WTC11 (cell line): ENCODE measurements at regions not wholly inside any gene's neighbourhood (a gene's known extent, or its start where the extent isn't known, plus 50 kb on each side); places are given as distances from the start of the nearest gene placed in this dataset.

Source experiments
- ATAC-seq: fragments of 200-7000 bp; cut with Tn5 transposase; 2 replicates; pipeline ENCODE4 v1.10.0; 2021; ENCODE audit warnings: mild to moderate bottlenecking, moderate library complexity
- CTCF ChIA-PET: fragments of 300-600 bp; sonication (Branson Sonifier 250); formaldehyde crosslinking; loops from one replicate; lab custom pipeline; 2021; ENCODE audit warnings: antibody characterized with exemption; lab: Charles Lee
- POLR2A ChIA-PET: fragments of 350-600 bp; sonication (Branson Sonifier 250); formaldehyde crosslinking; loops from one replicate; lab custom pipeline; 2021; ENCODE audit warnings: antibody characterized with exemption; lab: Charles Lee
- DNase-seq: peaks from one replicate; pipeline ENCODE4 v3.0.0; 2021; ENCODE audit warnings: low spot score
- H3K27ac Mint-ChIP-seq: 2 replicates; pipeline ENCODE4 v1.8.0; 2021; ENCODE audit warnings: mixed read lengths
- H3K27me3 Mint-ChIP-seq: 2 replicates; pipeline ENCODE4 v1.8.0; 2021; ENCODE audit warnings: low read depth, mild to moderate bottlenecking, moderate library complexity, mixed read lengths
- H3K36me3 Mint-ChIP-seq: 2 replicates; pipeline ENCODE4 v1.8.0; 2021; ENCODE audit warnings: mixed read lengths
- H3K4me1 Mint-ChIP-seq: 2 replicates; pipeline ENCODE4 v1.8.0; 2022; ENCODE audit warnings: mixed read lengths
- H3K4me3 Mint-ChIP-seq: 2 replicates; pipeline ENCODE4 v1.8.0; 2021; ENCODE audit warnings: mild to moderate bottlenecking, moderate library complexity, mixed read lengths
- H3K9me3 Mint-ChIP-seq: 2 replicates; pipeline ENCODE4 v1.8.0; 2021; ENCODE audit warnings: mixed read lengths
- AR ChIP-seq: fragments of 250-450 bp; sonication (Bioruptor Pico); IDR thresholded peaks from 2 replicates; pipeline ENCODE4 v1.9.0; 2021; ENCODE audit warnings: mild to moderate bottlenecking
- ATF2 ChIP-seq: sonication (generic); formaldehyde crosslinking; IDR thresholded peaks from 2 replicates; pipeline ENCODE4 v1.8.1; 2022; ENCODE audit warnings: low read depth, missing genetic modification reagents, borderline replicate concordance
- CDX4 ChIP-seq: fragments of 250-450 bp; sonication (Bioruptor Pico); IDR thresholded peaks from 2 replicates; pipeline ENCODE4 v1.9.0; 2021; ENCODE audit warnings: moderate library complexity, mild to moderate bottlenecking, inconsistent platforms, borderline replicate concordance
- HMGA2 ChIP-seq: fragments of 250-450 bp; sonication (Bioruptor Pico); IDR thresholded peaks from 2 replicates; pipeline ENCODE4 v1.4.0; 2021; ENCODE audit warnings: mild to moderate bottlenecking, moderate library complexity
- HMGXB4 ChIP-seq: sonication (generic); formaldehyde crosslinking; IDR thresholded peaks from 2 replicates; pipeline ENCODE4 v1.8.1; 2023; ENCODE audit warnings: mild to moderate bottlenecking, moderate library complexity, missing genetic modification reagents
- JUN ChIP-seq: sonication (generic); formaldehyde crosslinking; IDR thresholded peaks from 2 replicates; pipeline ENCODE4 v1.8.0; 2023; ENCODE audit warnings: mild to moderate bottlenecking, missing genetic modification reagents
- NFE2L1 ChIP-seq: sonication (generic); formaldehyde crosslinking; IDR thresholded peaks from 2 replicates; pipeline ENCODE4 v1.8.1; 2023; ENCODE audit warnings: missing genetic modification reagents
- NFYB ChIP-seq: sonication (generic); formaldehyde crosslinking; conservative IDR thresholded peaks from 2 replicates; pipeline ENCODE4 v1.8.0; 2022; ENCODE audit warnings: low read depth, missing genetic modification reagents
- NR3C1 ChIP-seq: sonication (generic); formaldehyde crosslinking; conservative IDR thresholded peaks from 2 replicates; pipeline ENCODE4 v1.8.1; 2023; ENCODE audit warnings: low read depth, mild to moderate bottlenecking, missing genetic modification reagents
- RELA ChIP-seq: sonication (generic); formaldehyde crosslinking; IDR thresholded peaks from 2 replicates; pipeline ENCODE4 v1.8.1; 2022; ENCODE audit warnings: missing genetic modification reagents, mild to moderate bottlenecking, borderline replicate concordance
- USF2 ChIP-seq: sonication (generic); formaldehyde crosslinking; IDR thresholded peaks from 2 replicates; pipeline ENCODE4 v1.8.1; 2023; ENCODE audit warnings: mild to moderate bottlenecking, missing genetic modification reagents, moderate library complexity
- ZMAT4 ChIP-seq: fragments of 250-450 bp; sonication (Bioruptor Pico); IDR thresholded peaks from 2 replicates; pipeline ENCODE4 v1.9.0; 2021; ENCODE audit warnings: mild to moderate bottlenecking
- ZNF138 ChIP-seq: sonication (generic); formaldehyde crosslinking; conservative IDR thresholded peaks from 2 replicates; pipeline ENCODE4 v1.8.1; 2022; ENCODE audit warnings: mild to moderate bottlenecking, moderate library complexity, missing genetic modification reagents
- ZNF219 ChIP-seq: sonication (generic); formaldehyde crosslinking; IDR thresholded peaks from 2 replicates; pipeline ENCODE4 v1.8.0; 2023; ENCODE audit warnings: missing genetic modification reagents, mild to moderate bottlenecking, borderline replicate concordance
- ZNF263 ChIP-seq: sonication (generic); formaldehyde crosslinking; IDR thresholded peaks from 2 replicates; pipeline ENCODE4 v1.8.1; 2022; ENCODE audit warnings: low read depth, mild to moderate bottlenecking, moderate library complexity, missing genetic modification reagents
- ZNF396 ChIP-seq: fragments of 250-450 bp; sonication (Bioruptor Pico); IDR thresholded peaks from 2 replicates; pipeline ENCODE4 v1.8.0; 2021; ENCODE audit warnings: mild to moderate bottlenecking, moderate library complexity, borderline replicate concordance
- ZSCAN18 ChIP-seq: fragments of 250-450 bp; sonication (Bioruptor Pico); IDR thresholded peaks from 2 replicates; pipeline ENCODE4 v2.1.2; 2022; ENCODE audit warnings: mild to moderate bottlenecking, moderate library complexity

- peaks cover 11% of the 10 kb centered on the region; the same call in 1 of the 2 replicates for H3K9me3 Mint-ChIP-seq
- TF ChIP-seq RELA (CRISPR knock-in tag) (no peak), NFE2L1 (CRISPR knock-in tag) (no peak), NFYB (CRISPR knock-in tag) (no peak), USF2 (CRISPR knock-in tag) (no peak), NR3C1 (CRISPR knock-in tag) (no peak), ZSCAN18 (CRISPR knock-in tag) (no peak), ZMAT4 (CRISPR knock-in tag) (no peak), ZNF219 (CRISPR knock-in tag) (no peak), JUN (CRISPR knock-in tag) (no peak), AR (CRISPR knock-in tag) (no peak), CDX4 (CRISPR knock-in tag) (no peak), ZNF138 (no peak), HMGXB4 (CRISPR knock-in tag) (no peak), ATF2 (CRISPR knock-in tag) (no peak), ZNF396 (CRISPR knock-in tag) (no peak)
- TF ChIP-seq, all 79 proteins: peak for 0
- CTCF ChIA-PET = no interaction called here
- Mint-ChIP-seq H3K27me3 (no peaks in the 10 kb centered on the region; the same call in 1 of the 2 replicates), H3K4me3 (no peak overlapping the region), H3K36me3 (no peaks in the 10 kb centered on the region), H3K27ac (no peak overlapping the region), H3K4me1 (peaks cover 3% of the 10 kb centered on the region)
- no peak for DNase-seq
- POLR2A ChIA-PET = no interaction called here
- ATAC-seq = no peak
Measured at GRCh38 chr4:119823045-119823444, 194.4 kb upstream of the PDE5A start.

GRCh38 chr4:119816473-119816872 lies 187.9 kb upstream of the PDE5A start:
- Mint-ChIP-seq H3K9me3 (peaks cover 6% of the 10 kb centered on the region), H3K4me3 (no peak overlapping the region), H3K27me3 (no peaks in the 10 kb centered on the region; the same call in 1 of the 2 replicates), H3K36me3 (peaks cover 3% of the 10 kb centered on the region; the same call in 1 of the 2 replicates), H3K4me1 (peaks cover 3% of the 10 kb centered on the region), H3K27ac (no peak overlapping the region)
- CTCF ChIA-PET = no interaction called here
- ATAC-seq = no peak
- no peak for DNase-seq
- no peak for TF ChIP-seq ZNF263 (CRISPR knock-in tag)
- peak; percentile 91 for TF ChIP-seq HMGA2 (CRISPR knock-in tag)
- POLR2A ChIA-PET = no interaction called here
